Heart left ventricle (tissue), 16 donors: ENCODE measurements at regions not wholly inside any gene's neighbourhood (a gene's known extent, or its start where the extent isn't known, plus 50 kb on each side); places are given as distances from the start of the nearest gene placed in this dataset.
"Not testable (repeated sequence)": the region's sequence is repeated elsewhere in the genome, so short reads cannot be mapped to it uniquely, and the experiment has no call there.

Experiments
- ATAC-seq, 4 donors: fragments of 200-7000 bp; cut with Tn5 transposase; one replicate each; pipeline ENCODE4 v1.9.1; 2020 to 2022; ENCODE audit warnings: moderate library complexity in 4 of 4, mild to moderate bottlenecking in 3 of 4, moderate number of reproducible peaks in 1 of 4
- DNase-seq, 5 donors: peaks; one replicate each; pipeline ENCODE4 v3.0.0-alpha.2; 2020
- H3K27ac ChIP-seq, 12 donors: fragments of 200-600 bp; sonication (generic) in 4 of 12; one replicate each; pipeline versions ENCODE4 v1.5.0 to v1.8.0; 2016 to 2022; ENCODE audit warnings: mild to moderate bottlenecking in 2 of 12
- H3K27me3 ChIP-seq, 9 donors: fragments of 200-600 bp; sonication (generic) in 2 of 9; one replicate each; pipeline versions ENCODE4 v1.5.1 to v1.8.0; 2016 to 2022; ENCODE audit warnings: mild to moderate bottlenecking in 3 of 9
- H3K36me3 ChIP-seq, 9 donors: fragments of 200-600 bp; sonication (generic) in 2 of 9; one replicate each; pipeline versions ENCODE4 v1.5.0 to v1.8.0; 2018 to 2022; ENCODE audit warnings: mild to moderate bottlenecking in 2 of 9
- H3K4me1 ChIP-seq, 12 donors: fragments of 200-600 bp; sonication (generic) in 4 of 12; one replicate each; pipeline versions ENCODE4 v1.5.0 to v1.8.0; 2016 to 2022; ENCODE audit warnings: mild to moderate bottlenecking in 3 of 12
- H3K4me3 ChIP-seq, 12 donors: fragments of 200-600 bp; sonication (generic) in 4 of 12; one replicate each; pipeline versions ENCODE4 v1.5.0 to v1.8.0; 2017 to 2022; ENCODE audit warnings: mild to moderate bottlenecking in 9 of 12, moderate library complexity in 4 of 12
- H3K9me3 ChIP-seq, 12 donors: fragments of 200-600 bp; sonication (generic) in 4 of 12; one replicate each; pipeline versions ENCODE4 v1.5.0 to v1.8.0; 2016 to 2022; ENCODE audit warnings: mild to moderate bottlenecking in 1 of 12
- POLR2A ChIP-seq, 2 donors: fragments of 450-650 bp; IDR thresholded peaks; one replicate each; pipeline ENCODE4 v1.6.1; 2017; ENCODE audit warnings: antibody characterized with exemption in 2 of 2, mild to moderate bottlenecking in 2 of 2, moderate library complexity in 2 of 2
- WGBS, 4 donors: extraction: QIAGEN DNeasy Blood & Tissue Kit in 2 of 4; methylation state at CpG; one replicate each; pipeline versions ENCODE4 v1.1.5 to v1.1.7; 2013 to 2018; 5-methylcytosine and 5-hydroxymethylcytosine counted together
- intact Hi-C, 10 donors: fragments of 100-400 bp; cut with DNase I; formaldehyde crosslinking; loops; one replicate each; pipeline versions ENCODE4 v1.11.1 to v1.14.2; 2022
- TF ChIP-seq, protein P1 (sequence below), 12 donors: fragments of 200-600 bp; sonication (generic) in 4 of 12; IDR thresholded peaks; one replicate each; pipeline versions ENCODE4 v1.5.0 to v1.8.0; 2018 to 2022; ENCODE audit warnings: antibody characterized with exemption in 12 of 12, mild to moderate bottlenecking in 5 of 12
- donor health status: ischemic (EF 13 %, LVEDD 7.1; RV severe dilation, severe dysfunction).
- donor health status: healthy with polysubstance abuse.
- donor health status: DM: no; HTN: yes; CAD: no.
- donor health status: DM: no; HTN: no; CAD: no.
- donor health status: ischemic (EF 25% LVEDD 6.9; RV normal size, moderate dysfunction).
- donor health status: ischemic (EF 25% LVEDD 5.7; RV mildly dilated, moderate dysfunction).
- donor health status: healthy.
- donor health status: DM: yes; HTN: yes; CAD: no.
- donor health status: ischemic (EF 35%, LVEDD 5.7; RV mildly dilated, moderate dysfunction).
- donor health status: nonischemic (EF 11% LVEDD 7.7; RV severe dilation, severe dysfunction).
- donor health status: DM: yes; HTN: yes; CAD: no.
- donor health status: PGD.
- donor health status: ischemic (EF 29% LVEDD 5.4; RV normal size, mild dysfunction).
- donor health status: nonischemic (EF 23%, LVEDD 6.1; RV moderate dilation, normal function).

DNA sequence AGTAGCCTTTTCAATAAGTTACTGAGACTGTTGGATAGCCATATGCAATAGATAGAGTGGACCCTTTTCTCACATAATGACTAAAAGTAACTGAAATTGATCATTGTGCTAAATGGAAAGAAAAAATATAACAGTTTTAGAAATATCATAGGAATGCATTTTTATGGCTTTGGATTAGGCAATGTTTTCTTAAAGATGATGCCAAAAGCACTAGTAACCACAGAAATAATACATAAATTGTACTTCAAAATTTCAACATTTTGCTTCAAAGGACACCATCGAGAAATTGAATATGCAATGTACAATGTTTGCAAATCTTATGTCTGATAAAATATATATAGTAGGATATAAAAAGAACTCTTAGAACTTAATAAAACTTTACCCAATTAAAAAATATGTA is 1267.5 kb upstream of the CDH9 start:
- intact Hi-C loops: no loop called here

DNA sequence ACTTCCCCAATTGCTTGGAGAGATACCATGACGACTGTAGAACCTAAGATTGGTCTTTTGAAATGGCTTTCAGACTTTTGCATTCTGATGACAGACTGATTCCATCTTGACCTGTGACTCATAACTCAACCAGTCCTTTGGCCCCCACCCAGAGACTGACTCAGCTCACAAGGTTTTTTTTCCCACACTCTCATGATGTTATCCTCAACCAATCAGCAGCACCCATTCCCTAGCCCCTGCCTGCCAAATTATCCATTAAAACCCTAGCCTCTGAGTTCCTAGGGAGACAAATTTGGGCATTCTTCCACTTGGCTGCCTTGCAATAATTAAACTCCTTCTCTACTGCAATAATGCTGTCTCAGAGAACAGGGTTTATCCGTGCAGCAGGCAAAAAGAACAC is 1263.3 kb upstream of the CDH9 start:
- Histone ChIP-seq H3K27ac (no peak overlapping the region), H3K4me1 (no peaks in the 10 kb centered on the region), H3K27me3 (no peaks in the 10 kb centered on the region), H3K4me3 (no peak overlapping the region), H3K36me3 (no peaks in the 10 kb centered on the region), H3K9me3 (peaks cover 0 to 19% (median 0%) of the 10 kb centered on the region in 12 donors)
- TF ChIP-seq, protein P1, sequence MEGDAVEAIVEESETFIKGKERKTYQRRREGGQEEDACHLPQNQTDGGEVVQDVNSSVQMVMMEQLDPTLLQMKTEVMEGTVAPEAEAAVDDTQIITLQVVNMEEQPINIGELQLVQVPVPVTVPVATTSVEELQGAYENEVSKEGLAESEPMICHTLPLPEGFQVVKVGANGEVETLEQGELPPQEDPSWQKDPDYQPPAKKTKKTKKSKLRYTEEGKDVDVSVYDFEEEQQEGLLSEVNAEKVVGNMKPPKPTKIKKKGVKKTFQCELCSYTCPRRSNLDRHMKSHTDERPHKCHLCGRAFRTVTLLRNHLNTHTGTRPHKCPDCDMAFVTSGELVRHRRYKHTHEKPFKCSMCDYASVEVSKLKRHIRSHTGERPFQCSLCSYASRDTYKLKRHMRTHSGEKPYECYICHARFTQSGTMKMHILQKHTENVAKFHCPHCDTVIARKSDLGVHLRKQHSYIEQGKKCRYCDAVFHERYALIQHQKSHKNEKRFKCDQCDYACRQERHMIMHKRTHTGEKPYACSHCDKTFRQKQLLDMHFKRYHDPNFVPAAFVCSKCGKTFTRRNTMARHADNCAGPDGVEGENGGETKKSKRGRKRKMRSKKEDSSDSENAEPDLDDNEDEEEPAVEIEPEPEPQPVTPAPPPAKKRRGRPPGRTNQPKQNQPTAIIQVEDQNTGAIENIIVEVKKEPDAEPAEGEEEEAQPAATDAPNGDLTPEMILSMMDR (IDR thresholded peaks at IDR 0.05): no peak
- no peak for TF ChIP-seq POLR2A (IDR thresholded peaks at IDR 0.05)
- no peak for ATAC-seq
- 17 to 41% (median 21%) methylated on average over 2 of the region's 2 CpGs for WGBS, 4 donors
- no peak for DNase-seq
- intact Hi-C loops: no loop called here

More for the DNA sequence above, 1267.5 kb upstream of the CDH9 start:
- TF ChIP-seq, protein P1 (IDR thresholded peaks at IDR 0.05): no peak
- no peak for TF ChIP-seq POLR2A (IDR thresholded peaks at IDR 0.05)
- DNase-seq (no peak), ATAC-seq (no peak)
- Histone ChIP-seq H3K9me3 (peaks cover 0 to 27% (median 3%) of the 10 kb centered on the region in 12 donors), H3K4me3 (no peak overlapping the region), H3K4me1 (no peaks in the 10 kb centered on the region), H3K36me3 (no peaks in the 10 kb centered on the region), H3K27ac (no peak overlapping the region), H3K27me3 (no peaks in the 10 kb centered on the region)
- 76 to 90% (median 86%) methylated on average over 1 of the region's 1 CpG for WGBS, 4 donors

DNA sequence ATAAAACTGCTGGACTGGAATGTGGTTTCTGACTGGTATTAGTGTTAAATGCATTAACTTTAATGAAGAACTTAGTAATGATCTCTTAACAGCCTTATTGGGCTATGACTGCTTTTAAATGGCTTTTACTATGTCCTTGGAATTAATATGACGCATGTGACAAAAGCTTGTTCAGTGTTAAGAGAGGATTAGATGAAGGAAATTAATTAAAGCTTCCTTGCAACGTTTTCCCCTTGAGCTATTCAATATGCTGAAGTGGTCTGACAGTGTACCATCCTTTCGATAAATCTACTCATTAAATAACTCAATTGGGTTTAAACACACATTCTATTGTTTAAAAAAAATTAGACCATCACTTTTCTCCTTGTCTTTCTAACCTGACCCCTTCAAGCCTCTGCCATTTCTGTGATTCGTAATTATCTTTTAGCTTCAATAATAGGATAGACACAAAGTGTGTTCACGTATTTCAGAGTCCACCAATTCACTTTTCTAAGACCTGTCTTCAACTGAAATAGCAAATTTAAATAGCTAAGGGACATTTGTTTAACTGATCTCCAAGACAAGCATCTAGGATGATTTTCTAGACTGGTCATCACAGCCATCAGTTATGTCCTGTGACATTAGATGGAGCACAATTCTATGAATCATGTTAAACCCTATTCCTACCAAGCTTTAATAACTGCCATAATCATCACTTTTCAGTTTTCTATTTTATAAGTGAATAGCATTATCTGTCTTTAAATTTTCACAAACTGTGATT is 1258.0 kb upstream of the CDH9 start:
- peaks cover 0 to 33% (median 0%) of the 10 kb centered on the region in 12 donors for H3K9me3 ChIP-seq
- no peaks in the 10 kb centered on the region for H3K4me1 ChIP-seq
- H3K27ac ChIP-seq: no peak overlapping the region
- WGBS, 4 donors: 70 to 72% (median 71%) methylated on average over 5 of the region's 5 CpGs
- ATAC-seq (no peak), DNase-seq (no peak)
- H3K4me3 ChIP-seq: no peak overlapping the region
- H3K36me3 ChIP-seq: no peaks in the 10 kb centered on the region
- no peaks in the 10 kb centered on the region for H3K27me3 ChIP-seq
- no peak for TF ChIP-seq POLR2A (IDR thresholded peaks at IDR 0.05)
- TF ChIP-seq, protein P1 (IDR thresholded peaks at IDR 0.05): no peak
- intact Hi-C loops: no loop called here

DNA sequence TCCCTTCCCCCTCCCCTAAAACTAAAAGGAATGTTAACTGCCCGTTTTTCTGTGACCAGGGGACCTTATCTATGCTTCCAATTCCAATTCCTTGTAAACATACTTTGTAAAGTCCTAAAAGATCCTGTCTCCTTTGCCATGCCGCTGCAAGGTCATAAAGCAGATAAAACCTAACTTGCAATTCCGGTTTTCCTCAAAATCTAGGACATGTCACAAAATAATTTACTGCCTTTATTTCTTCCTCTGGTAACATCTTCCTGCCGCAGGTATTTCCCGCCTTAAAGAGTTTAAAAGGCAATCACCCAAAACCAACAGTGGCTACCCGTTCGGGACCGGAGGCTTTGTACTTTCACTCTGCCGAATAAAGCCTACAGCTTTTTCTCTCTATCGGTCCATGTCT is 1248.6 kb upstream of the CDH9 start:
- WGBS, 4 donors: 75 to 82% (median 77%) methylated on average over 10 of the region's 10 CpGs
- DNase-seq, H3K27me3 ChIP-seq, ATAC-seq, H3K36me3 ChIP-seq, H3K9me3 ChIP-seq, intact Hi-C loops, H3K4me3 ChIP-seq, H3K4me1 ChIP-seq, H3K27ac ChIP-seq: not testable (repeated sequence)

DNA sequence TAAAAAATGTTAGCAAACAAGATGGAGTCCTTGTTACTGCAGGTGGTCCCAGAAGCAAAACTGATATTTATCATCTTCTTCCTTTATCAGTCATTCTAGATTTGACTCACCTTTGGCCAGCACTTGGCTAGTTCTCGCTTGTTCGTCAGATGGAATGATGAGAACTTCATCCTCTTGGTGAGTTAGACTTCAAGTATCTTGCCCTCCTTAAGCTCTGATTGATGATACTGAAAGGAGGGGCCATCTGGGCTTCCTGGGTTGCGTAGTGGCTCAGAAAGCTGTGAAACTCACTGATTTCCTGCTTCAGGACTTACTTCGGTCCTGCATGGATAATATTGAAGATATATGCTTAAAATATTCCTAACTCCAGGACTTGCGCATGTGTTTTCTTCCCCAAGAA is 1248.2 kb upstream of the CDH9 start:
- TF ChIP-seq POLR2A (IDR thresholded peaks at IDR 0.05): no peak
- TF ChIP-seq, protein P1 (IDR thresholded peaks at IDR 0.05): no peak
- no peak overlapping the region for H3K27ac ChIP-seq
- H3K4me3 ChIP-seq: no peak overlapping the region
- H3K27me3 ChIP-seq: no peaks in the 10 kb centered on the region
- no peak for ATAC-seq
- WGBS, 4 donors: 70 to 84% (median 77%) methylated on average over 5 of the region's 5 CpGs
- no peaks in the 10 kb centered on the region for H3K36me3 ChIP-seq
- no peak for DNase-seq
- intact Hi-C loops: no loop called here
- H3K4me1 ChIP-seq: no peaks in the 10 kb centered on the region
- H3K9me3 ChIP-seq: peaks cover 0 to 5% (median 0%) of the 10 kb centered on the region in 12 donors
